ENCODE measurements at regions not wholly inside any gene's neighbourhood (a gene's known extent, or its start where the extent isn't known, plus 50 kb on each side); places are given as distances from the start of the nearest gene placed in this dataset.

DNA sequence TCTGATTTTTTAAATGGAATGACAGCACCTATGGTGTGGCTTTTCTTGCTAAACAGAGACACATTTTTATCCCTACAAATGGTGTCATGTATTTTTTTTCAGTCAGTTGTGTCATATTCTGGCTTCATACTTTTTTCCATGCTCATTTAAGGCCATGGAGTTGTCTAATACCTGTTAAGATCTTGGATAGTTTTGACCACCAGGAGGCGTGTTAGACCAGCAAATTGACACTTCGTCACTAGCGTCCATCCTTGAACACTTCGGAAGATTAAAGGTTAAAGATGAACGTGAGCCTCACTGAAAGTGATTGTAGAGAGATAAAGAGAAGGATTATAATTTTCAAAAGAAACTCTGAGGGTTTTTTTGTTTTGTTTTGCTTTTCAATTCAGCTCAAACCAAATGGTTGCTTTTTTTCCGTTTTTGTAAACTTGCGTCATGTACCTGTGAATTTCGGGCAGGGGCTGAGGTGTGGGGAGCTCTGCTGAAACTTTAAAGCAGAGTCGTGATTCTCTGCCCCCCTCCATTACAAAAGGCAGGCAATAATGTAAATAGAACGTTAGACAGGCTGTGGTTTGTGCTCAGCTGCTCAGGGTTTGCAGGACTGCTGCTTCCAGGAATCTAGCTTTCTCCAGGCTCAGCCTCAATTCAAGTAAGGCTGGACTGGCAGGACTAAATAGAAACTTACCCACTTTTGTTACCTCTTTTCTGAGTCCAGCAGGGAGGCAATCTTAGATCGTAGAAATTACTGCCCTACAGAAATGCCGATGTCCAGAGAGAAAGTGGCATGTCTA, 245.1 kb downstream of the FOXA2 start:
- Histone ChIP-seq H3K9ac (ENCODE audit: insufficient read depth, low read depth, low read length) (no peak overlapping the region), H4K20me1 (ENCODE audit: insufficient read depth, low read length) (no peaks in the 10 kb centered on the region), H3K27ac (ENCODE audit: extremely low read length, insufficient read depth, low read length) (no peak overlapping the region), H3K4me1 (ENCODE audit: insufficient read depth, low read length) (peaks cover 5% of the 10 kb centered on the region; the same call in 1 of the 2 replicates), H3K9me3 (ENCODE audit: low read length) (no peaks in the 10 kb centered on the region), H3K36me3 (replicated peaks in 1 of 2; ENCODE audit: control insufficient read depth in 1 of 2, insufficient read depth in 2 of 2, low read length in 2 of 2) (no peaks in the 10 kb centered on the region), H3K27me3 (ENCODE audit: control insufficient read depth in 1 of 2, insufficient read depth in 2 of 2, low read length in 2 of 2) (peaks cover 0 to 9% of the 10 kb centered on the region in 2 experiments; a peak in 1 of 5 replicates), H2AFZ (ENCODE audit: low read length) (no peak overlapping the region), H3K4me2 (ENCODE audit: low read depth, low read length) (no peak overlapping the region), H3K79me2 (ENCODE audit: insufficient read depth, low read length) (no peaks in the 10 kb centered on the region), H3K4me3 (replicated peaks in 1 of 3; ENCODE audit: insufficient read depth in 1 of 3, low read depth in 2 of 3, low read length in 3 of 3) (no peak overlapping the region)
- DNase-seq (ENCODE audit: low spot score) (peak; percentile 84), ATAC-seq (peak; percentile 77), FAIRE-seq (peak; percentile 94)
- no TSS peak for BruUV-seq (replicated peaks)
- intact Hi-C loops (cut with micrococcal nuclease; ENCODE audit: unreplicated experiment): loop anchor here (1.0 to 2.0 kb wide), 6 partner anchors 100 to 1002 kb away; no protein-coding TSS in a partner anchor
- ChIA-PET CTCF (ENCODE audit: low intra/inter-chr PET ratio, low total read pairs) (interaction anchor here (1.2 to 9.0 kb wide), 6 partner anchors 47 to 352 kb away, joined by 3 to 231 read pairs (median 10); no protein-coding TSS in a partner anchor), POLR2A (interaction anchor here (0.9 to 2.0 kb wide), 3 partner anchors 245 to 1011 kb away, joined by 3 to 7 read pairs (median 4); partner anchors contain the start of genes FOXA2 and NXT1)
- 27% methylated on average over 12 of the region's 12 CpGs for WGBS (ENCODE audit: low lambda C conversion rate)
- in situ Hi-C loops (cut with HindIII; ENCODE audit: extremely low pct_ligation_motif_present, low pct_unique_long_range_greater_than_20kb): loop anchor here (5.0 to 25.0 kb wide), 6 partner anchors 113 to 1003 kb away; no protein-coding TSS in a partner anchor
- no peak for TF ChIP-seq MED13 (CRISPR knock-in tag; IDR thresholded peaks at IDR 0.05)
- no peak for TF ChIP-seq XBP1 (CRISPR knock-in tag; IDR thresholded peaks at IDR 0.05)
- TF ChIP-seq, protein P1, sequence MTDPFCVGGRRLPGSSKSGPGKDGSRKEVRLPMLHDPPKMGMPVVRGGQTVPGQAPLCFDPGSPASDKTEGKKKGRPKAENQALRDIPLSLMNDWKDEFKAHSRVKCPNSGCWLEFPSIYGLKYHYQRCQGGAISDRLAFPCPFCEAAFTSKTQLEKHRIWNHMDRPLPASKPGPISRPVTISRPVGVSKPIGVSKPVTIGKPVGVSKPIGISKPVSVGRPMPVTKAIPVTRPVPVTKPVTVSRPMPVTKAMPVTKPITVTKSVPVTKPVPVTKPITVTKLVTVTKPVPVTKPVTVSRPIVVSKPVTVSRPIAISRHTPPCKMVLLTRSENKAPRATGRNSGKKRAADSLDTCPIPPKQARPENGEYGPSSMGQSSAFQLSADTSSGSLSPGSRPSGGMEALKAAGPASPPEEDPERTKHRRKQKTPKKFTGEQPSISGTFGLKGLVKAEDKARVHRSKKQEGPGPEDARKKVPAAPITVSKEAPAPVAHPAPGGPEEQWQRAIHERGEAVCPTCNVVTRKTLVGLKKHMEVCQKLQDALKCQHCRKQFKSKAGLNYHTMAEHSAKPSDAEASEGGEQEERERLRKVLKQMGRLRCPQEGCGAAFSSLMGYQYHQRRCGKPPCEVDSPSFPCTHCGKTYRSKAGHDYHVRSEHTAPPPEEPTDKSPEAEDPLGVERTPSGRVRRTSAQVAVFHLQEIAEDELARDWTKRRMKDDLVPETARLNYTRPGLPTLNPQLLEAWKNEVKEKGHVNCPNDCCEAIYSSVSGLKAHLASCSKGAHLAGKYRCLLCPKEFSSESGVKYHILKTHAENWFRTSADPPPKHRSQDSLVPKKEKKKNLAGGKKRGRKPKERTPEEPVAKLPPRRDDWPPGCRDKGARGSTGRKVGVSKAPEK (CRISPR knock-in tag; IDR thresholded peaks at IDR 0.05; ENCODE audit: borderline replicate concordance): peak; percentile 33; the same call in 1 of the 2 replicates
- TF ChIP-seq ZNF552 (CRISPR knock-in tag; IDR thresholded peaks at IDR 0.05; ENCODE audit: borderline replicate concordance): no peak
- TF ChIP-seq CREB1 (IDR thresholded peaks at IDR 0.05): no peak; the same call in none of the 2 replicates
- no peak for TF ChIP-seq CREB1 (CRISPR knock-in tag; IDR thresholded peaks at IDR 0.05)
- no peak for TF ChIP-seq TCF7L2 (IDR thresholded peaks at IDR 0.05; ENCODE audit: low read depth, low read length)
- no peak for TF ChIP-seq TOPORS (CRISPR knock-in tag; IDR thresholded peaks at IDR 0.05)
- peak; percentile 35; the same call in 1 of the 2 replicates for TF ChIP-seq TBX2 (CRISPR knock-in tag; IDR thresholded peaks at IDR 0.05; ENCODE audit: borderline replicate concordance)
- TF ChIP-seq RARA (CRISPR knock-in tag; IDR thresholded peaks at IDR 0.05): no peak
- TF ChIP-seq, protein P2, sequence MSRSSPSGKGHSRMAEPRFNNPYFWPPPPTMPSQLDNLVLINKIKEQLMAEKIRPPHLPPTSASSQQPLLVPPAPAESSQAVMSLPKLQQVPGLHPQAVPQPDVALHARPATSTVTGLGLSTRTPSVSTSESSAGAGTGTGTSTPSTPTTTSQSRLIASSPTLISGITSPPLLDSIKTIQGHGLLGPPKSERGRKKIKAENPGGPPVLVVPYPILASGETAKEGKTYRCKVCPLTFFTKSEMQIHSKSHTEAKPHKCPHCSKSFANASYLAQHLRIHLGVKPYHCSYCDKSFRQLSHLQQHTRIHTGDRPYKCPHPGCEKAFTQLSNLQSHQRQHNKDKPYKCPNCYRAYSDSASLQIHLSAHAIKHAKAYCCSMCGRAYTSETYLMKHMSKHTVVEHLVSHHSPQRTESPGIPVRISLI (CRISPR knock-in tag; IDR thresholded peaks at IDR 0.05; ENCODE audit: borderline replicate concordance): no peak
- no peak for TF ChIP-seq FOXM1 (CRISPR knock-in tag; IDR thresholded peaks at IDR 0.05)
- TF ChIP-seq REXO4 (CRISPR knock-in tag; IDR thresholded peaks at IDR 0.05; ENCODE audit: borderline replicate concordance): no peak
- TF ChIP-seq ZBTB1 (CRISPR knock-in tag; IDR thresholded peaks at IDR 0.05; ENCODE audit: borderline replicate concordance): no peak
- no peak for TF ChIP-seq ZEB1 (IDR thresholded peaks at IDR 0.05; ENCODE audit: insufficient replicate concordance, low read depth)
- TF ChIP-seq, protein P3, sequence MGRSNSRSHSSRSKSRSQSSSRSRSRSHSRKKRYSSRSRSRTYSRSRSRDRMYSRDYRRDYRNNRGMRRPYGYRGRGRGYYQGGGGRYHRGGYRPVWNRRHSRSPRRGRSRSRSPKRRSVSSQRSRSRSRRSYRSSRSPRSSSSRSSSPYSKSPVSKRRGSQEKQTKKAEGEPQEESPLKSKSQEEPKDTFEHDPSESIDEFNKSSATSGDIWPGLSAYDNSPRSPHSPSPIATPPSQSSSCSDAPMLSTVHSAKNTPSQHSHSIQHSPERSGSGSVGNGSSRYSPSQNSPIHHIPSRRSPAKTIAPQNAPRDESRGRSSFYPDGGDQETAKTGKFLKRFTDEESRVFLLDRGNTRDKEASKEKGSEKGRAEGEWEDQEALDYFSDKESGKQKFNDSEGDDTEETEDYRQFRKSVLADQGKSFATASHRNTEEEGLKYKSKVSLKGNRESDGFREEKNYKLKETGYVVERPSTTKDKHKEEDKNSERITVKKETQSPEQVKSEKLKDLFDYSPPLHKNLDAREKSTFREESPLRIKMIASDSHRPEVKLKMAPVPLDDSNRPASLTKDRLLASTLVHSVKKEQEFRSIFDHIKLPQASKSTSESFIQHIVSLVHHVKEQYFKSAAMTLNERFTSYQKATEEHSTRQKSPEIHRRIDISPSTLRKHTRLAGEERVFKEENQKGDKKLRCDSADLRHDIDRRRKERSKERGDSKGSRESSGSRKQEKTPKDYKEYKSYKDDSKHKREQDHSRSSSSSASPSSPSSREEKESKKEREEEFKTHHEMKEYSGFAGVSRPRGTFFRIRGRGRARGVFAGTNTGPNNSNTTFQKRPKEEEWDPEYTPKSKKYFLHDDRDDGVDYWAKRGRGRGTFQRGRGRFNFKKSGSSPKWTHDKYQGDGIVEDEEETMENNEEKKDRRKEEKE (IDR thresholded peaks at IDR 0.05): no peak
- TF ChIP-seq ZNF24 (IDR thresholded peaks at IDR 0.05): 0 out of 2 replicates have a peak, but pooled peaks have one; percentile 22
- TF ChIP-seq PPARG (CRISPR knock-in tag; conservative IDR thresholded peaks at IDR 0.05): peak; percentile 64; the same call in 1 of the 2 replicates

All from HepG2 (cell line).